ENCODE measurements at regions not wholly inside any gene's neighbourhood (a gene's known extent, or its start where the extent isn't known, plus 50 kb on each side); places are given as distances from the start of the nearest gene placed in this dataset.

DNA sequence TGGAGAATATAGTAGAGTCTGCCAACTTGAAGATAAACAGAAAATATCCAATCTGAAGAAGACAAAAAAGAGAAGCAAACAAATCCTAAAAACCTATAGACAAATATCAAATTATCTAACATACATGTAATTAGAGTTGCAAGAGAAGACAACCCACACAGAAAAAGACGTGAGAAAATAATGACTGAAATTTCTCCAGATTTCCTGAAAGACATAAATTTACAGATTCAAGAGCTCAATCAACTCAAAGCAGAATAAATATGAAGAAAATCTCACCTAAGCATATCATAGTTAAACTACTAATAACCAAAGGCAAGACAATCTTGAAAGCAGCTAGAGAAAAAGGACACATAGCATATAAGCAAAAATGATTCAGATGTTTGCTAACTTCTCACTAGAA, 261.2 kb upstream of the NFIA start:
- H4K20me1 ChIP-seq (ENCODE audit: control insufficient read depth, insufficient read depth, insufficient read length): no peaks in the 10 kb centered on the region
- no peak overlapping the region for H3K4ac ChIP-seq (ENCODE audit: low read depth, low read length)
- H3K18ac ChIP-seq (ENCODE audit: insufficient read length, low read depth, low read length): no peak overlapping the region
- no peak overlapping the region for H3K23ac ChIP-seq (ENCODE audit: insufficient read length, low read depth, low read length)
- H3K4me2 ChIP-seq (ENCODE audit: insufficient read depth, insufficient read length, low read length): no peak overlapping the region
- no peak overlapping the region for H3T11ph ChIP-seq (ENCODE audit: low read length)
- Mint-ChIP-seq H3K9me3 (no peaks in the 10 kb centered on the region; a peak in 1 of 5 replicates), H3K4me1 (no peaks in the 10 kb centered on the region), H3K4me3 (no peak overlapping the region), H3K27ac (no peak overlapping the region), H3K27me3 (ENCODE audit: low read depth) (no peaks in the 10 kb centered on the region; the same call in 1 of the 2 replicates), H3K36me3 (ENCODE audit: insufficient read depth in 1 of 3, low read depth in 3 of 3) (no peaks in the 10 kb centered on the region)
- H2AFZ ChIP-seq (ENCODE audit: low read length): no peak overlapping the region
- DNase-seq: no peak
- no peak overlapping the region for H2BK15ac ChIP-seq (ENCODE audit: low read depth, low read length)
- no peaks in the 10 kb centered on the region for H3K9me3 ChIP-seq (ENCODE audit: control insufficient read depth, low read depth, low read length)
- no peak overlapping the region for H3K27ac ChIP-seq (ENCODE audit: insufficient read length, low read depth, low read length)
- no peak overlapping the region for H3K14ac ChIP-seq (ENCODE audit: insufficient read depth, low read length)
- no peak overlapping the region for H3K9ac ChIP-seq (ENCODE audit: extremely low read depth, insufficient read length, low read length)
- TF ChIP-seq, protein P1, sequence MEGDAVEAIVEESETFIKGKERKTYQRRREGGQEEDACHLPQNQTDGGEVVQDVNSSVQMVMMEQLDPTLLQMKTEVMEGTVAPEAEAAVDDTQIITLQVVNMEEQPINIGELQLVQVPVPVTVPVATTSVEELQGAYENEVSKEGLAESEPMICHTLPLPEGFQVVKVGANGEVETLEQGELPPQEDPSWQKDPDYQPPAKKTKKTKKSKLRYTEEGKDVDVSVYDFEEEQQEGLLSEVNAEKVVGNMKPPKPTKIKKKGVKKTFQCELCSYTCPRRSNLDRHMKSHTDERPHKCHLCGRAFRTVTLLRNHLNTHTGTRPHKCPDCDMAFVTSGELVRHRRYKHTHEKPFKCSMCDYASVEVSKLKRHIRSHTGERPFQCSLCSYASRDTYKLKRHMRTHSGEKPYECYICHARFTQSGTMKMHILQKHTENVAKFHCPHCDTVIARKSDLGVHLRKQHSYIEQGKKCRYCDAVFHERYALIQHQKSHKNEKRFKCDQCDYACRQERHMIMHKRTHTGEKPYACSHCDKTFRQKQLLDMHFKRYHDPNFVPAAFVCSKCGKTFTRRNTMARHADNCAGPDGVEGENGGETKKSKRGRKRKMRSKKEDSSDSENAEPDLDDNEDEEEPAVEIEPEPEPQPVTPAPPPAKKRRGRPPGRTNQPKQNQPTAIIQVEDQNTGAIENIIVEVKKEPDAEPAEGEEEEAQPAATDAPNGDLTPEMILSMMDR (conservative IDR thresholded peaks at IDR 0.05): no peak
- no peak overlapping the region for H4K5ac ChIP-seq (ENCODE audit: insufficient read length, low read depth, low read length)
- H3K79me1 ChIP-seq (ENCODE audit: insufficient read depth, low read depth, low read length, poor library complexity, severe bottlenecking): no peaks in the 10 kb centered on the region
- no peak overlapping the region for H2BK20ac ChIP-seq (ENCODE audit: low read depth, low read length, poor library complexity, severe bottlenecking)
- H3K27me3 ChIP-seq (ENCODE audit: insufficient read depth, low read length): no peaks in the 10 kb centered on the region
- no peak overlapping the region for H2AK5ac ChIP-seq (ENCODE audit: insufficient read length, low read length)
- no peaks in the 10 kb centered on the region for H3K4me1 ChIP-seq (ENCODE audit: insufficient read depth, low read length)
- H2BK12ac ChIP-seq (ENCODE audit: insufficient read length, low read depth, low read length): no peak overlapping the region
- H2BK5ac ChIP-seq (ENCODE audit: insufficient read length, low read length): no peak overlapping the region
- no peak overlapping the region for H2BK120ac ChIP-seq (ENCODE audit: low read depth, low read length, poor library complexity, severe bottlenecking)
- WGBS (ENCODE audit: extremely low coverage, insufficient read length, low lambda C conversion rate): no CpG with 5 or more reads among the region's 1 CpG
- no peak overlapping the region for H4K91ac ChIP-seq (ENCODE audit: insufficient read length, low read depth, low read length)
- no peaks in the 10 kb centered on the region for H3K23me2 ChIP-seq (ENCODE audit: insufficient read length, low read depth, low read length, poor library complexity, severe bottlenecking)
- no peak overlapping the region for H4K8ac ChIP-seq (replicated peaks; ENCODE audit: insufficient read length, low read depth, low read length)
- H3K79me2 ChIP-seq (ENCODE audit: insufficient read depth, low read length): no peaks in the 10 kb centered on the region
- H3K56ac ChIP-seq (ENCODE audit: insufficient read length, low read depth, low read length): no peak overlapping the region
